Left lung (tissue), 4 donors: ENCODE measurements at regions not wholly inside any gene's neighbourhood (a gene's known extent, or its start where the extent isn't known, plus 50 kb on each side); places are given as distances from the start of the nearest gene placed in this dataset.
"Not testable (repeated sequence)": the region's sequence is repeated elsewhere in the genome, so short reads cannot be mapped to it uniquely, and the experiment has no call there.

Source experiments
- ATAC-seq: fragments of 200-7000 bp; cut with Tn5 transposase; one replicate; pipeline ENCODE4 v1.9.1; 2020; ENCODE audit warnings: moderate library complexity
- DNase-seq, 4 donors: peaks; one replicate each; pipeline ENCODE4 v3.0.0-alpha.2; 2013 to 2020
- H3K27ac ChIP-seq, 2 donors: fragments of 200-600 bp; sonication (generic) in 1 of 2; one replicate each; pipeline versions ENCODE4 v1.5.0 to v1.8.0; 2020 to 2021
- H3K27me3 ChIP-seq, 2 donors: fragments of 200-600 bp; sonication (generic) in 1 of 2; one replicate each; pipeline versions ENCODE4 v1.5.0 to v1.8.0; 2020 to 2021
- H3K36me3 ChIP-seq, 2 donors: fragments of 200-600 bp; sonication (generic) in 1 of 2; one replicate each; pipeline versions ENCODE4 v1.5.0 to v1.8.0; 2020 to 2021
- H3K4me1 ChIP-seq, 2 donors: fragments of 200-600 bp; one replicate each; pipeline ENCODE4 v1.8.0; 2021
- H3K4me3 ChIP-seq, 2 donors: fragments of 200-600 bp; sonication (generic) in 1 of 2; one replicate each; pipeline versions ENCODE4 v1.5.0 to v1.8.0; 2020 to 2021; ENCODE audit warnings: mild to moderate bottlenecking in 1 of 2
- H3K9me3 ChIP-seq, 2 donors: fragments of 200-600 bp; sonication (generic) in 1 of 2; one replicate each; pipeline versions ENCODE4 v1.5.0 to v1.8.0; 2020 to 2021
- intact Hi-C, 2 donors: fragments of 100-400 bp; cut with DNase I; formaldehyde crosslinking; loops; one replicate each; pipeline versions ENCODE4 v1.11.2 to v1.14.2; 2022
- TF ChIP-seq, protein P1 (sequence below), 2 donors: fragments of 200-600 bp; sonication (generic) in 1 of 2; IDR thresholded peaks; one replicate each; pipeline versions ENCODE4 v1.5.0 to v1.8.0; 2021; ENCODE audit warnings: antibody characterized with exemption in 2 of 2
- donor health status: DM: no; HTN: yes; CAD: no.
- donor health status: DM: no; HTN: no; CAD: no.

DNA sequence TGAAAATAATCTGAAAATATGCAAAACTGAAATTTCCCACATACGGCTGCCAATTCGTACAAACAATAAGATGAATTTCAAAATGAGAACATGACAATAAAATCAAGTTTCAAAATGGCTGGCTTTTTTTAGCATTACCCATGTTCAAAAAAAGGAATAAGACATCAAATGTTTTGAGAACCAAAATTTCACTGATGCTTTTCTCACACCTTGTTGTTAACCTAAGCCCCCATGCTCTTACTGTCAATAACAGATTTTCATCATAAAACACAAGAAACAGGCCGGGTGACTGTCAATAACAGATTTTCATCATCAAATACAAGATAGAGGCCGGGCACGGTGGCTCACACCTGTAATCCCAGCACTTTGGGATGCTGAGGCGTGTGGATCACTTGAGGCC, 2149.6 kb upstream of the DEFB115 start:
- H3K4me1 ChIP-seq, H3K27me3 ChIP-seq, H3K36me3 ChIP-seq, intact Hi-C loops, H3K27ac ChIP-seq, DNase-seq, ATAC-seq, H3K4me3 ChIP-seq: not testable (repeated sequence)
- peaks cover 0 to 37% of the 10 kb centered on the region in 2 donors for H3K9me3 ChIP-seq

DNA sequence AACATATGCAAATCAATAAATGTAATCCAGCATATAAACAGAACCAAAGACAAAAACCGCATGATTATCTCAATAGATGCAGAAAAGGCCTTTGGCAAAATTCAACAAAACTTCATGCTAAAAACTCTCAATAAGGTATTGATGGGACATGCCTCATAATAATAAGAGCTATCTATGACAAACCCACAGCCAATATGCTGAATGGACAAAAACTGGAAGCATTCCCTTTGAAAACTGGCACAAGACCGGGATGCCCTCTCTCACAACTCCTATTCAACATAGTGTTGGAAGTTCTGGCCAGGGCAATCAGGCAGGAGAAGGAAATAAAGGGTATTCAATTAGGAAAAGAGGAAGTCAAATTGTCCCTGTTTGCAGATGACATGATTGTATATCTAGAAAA, 2148.1 kb upstream of the DEFB115 start:
- H3K4me3 ChIP-seq, ATAC-seq, H3K27ac ChIP-seq, H3K4me1 ChIP-seq, intact Hi-C loops, DNase-seq, H3K36me3 ChIP-seq, H3K27me3 ChIP-seq: not testable (repeated sequence)
- peaks cover 0 to 43% of the 10 kb centered on the region in 2 donors for H3K9me3 ChIP-seq

DNA sequence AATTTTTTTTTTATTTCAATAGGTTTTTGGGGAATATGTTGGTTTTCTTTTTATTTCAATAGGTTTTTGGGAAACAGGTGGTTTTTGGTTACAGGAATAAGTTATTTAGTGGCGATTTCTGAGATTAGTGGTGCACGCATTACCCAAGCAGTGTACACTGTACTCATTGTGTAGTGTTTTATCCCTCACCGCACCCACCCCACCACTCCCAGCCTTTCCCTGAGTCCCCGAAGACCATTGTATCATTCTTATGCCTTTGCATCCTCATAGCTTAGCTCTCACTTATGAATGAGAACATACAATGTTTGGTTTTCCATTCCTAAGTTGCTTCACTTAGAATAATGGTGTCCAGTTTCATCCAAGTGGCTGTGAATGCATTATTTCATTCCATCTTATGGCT, 2142.4 kb upstream of the DEFB115 start:
- peak in 1 of 4 donors; percentile 59 for DNase-seq
- H3K27me3 ChIP-seq, H3K36me3 ChIP-seq, H3K4me1 ChIP-seq, ATAC-seq, H3K4me3 ChIP-seq, intact Hi-C loops, H3K27ac ChIP-seq: not testable (repeated sequence)
- peaks cover 0 to 47% of the 10 kb centered on the region in 2 donors for H3K9me3 ChIP-seq

DNA sequence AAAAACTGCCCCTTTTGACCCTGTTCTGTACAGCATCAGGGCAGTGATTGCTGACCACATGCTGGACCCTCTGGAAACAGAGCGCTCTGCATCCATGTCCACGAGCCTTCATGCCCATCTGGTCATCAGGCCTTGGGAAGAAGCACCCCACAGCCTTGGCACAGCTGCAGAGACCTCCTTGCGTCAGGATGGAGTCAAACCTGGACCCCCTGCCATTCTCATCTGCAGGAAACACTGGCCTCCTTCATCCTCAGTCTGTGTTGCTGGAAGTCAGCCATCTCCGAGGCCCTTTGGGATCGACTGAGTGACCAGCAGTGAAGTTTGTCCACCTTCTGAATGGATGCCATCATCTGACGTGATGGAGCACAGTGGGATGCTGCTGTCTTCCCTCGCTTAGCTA, 2138.3 kb upstream of the DEFB115 start:
- intact Hi-C loops = no loop called here
- Histone ChIP-seq H3K9me3 (peaks cover 0 to 44% of the 10 kb centered on the region in 2 donors), H3K36me3 (no peaks in the 10 kb centered on the region), H3K27me3 (no peaks in the 10 kb centered on the region), H3K27ac (no peak overlapping the region), H3K4me1 (no peaks in the 10 kb centered on the region), H3K4me3 (no peak overlapping the region)
- ATAC-seq (no peak), DNase-seq (peak in 1 of 4 donors; percentile 55)
- TF ChIP-seq, protein P1, sequence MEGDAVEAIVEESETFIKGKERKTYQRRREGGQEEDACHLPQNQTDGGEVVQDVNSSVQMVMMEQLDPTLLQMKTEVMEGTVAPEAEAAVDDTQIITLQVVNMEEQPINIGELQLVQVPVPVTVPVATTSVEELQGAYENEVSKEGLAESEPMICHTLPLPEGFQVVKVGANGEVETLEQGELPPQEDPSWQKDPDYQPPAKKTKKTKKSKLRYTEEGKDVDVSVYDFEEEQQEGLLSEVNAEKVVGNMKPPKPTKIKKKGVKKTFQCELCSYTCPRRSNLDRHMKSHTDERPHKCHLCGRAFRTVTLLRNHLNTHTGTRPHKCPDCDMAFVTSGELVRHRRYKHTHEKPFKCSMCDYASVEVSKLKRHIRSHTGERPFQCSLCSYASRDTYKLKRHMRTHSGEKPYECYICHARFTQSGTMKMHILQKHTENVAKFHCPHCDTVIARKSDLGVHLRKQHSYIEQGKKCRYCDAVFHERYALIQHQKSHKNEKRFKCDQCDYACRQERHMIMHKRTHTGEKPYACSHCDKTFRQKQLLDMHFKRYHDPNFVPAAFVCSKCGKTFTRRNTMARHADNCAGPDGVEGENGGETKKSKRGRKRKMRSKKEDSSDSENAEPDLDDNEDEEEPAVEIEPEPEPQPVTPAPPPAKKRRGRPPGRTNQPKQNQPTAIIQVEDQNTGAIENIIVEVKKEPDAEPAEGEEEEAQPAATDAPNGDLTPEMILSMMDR (IDR thresholded peaks at IDR 0.05) = no peak

DNA sequence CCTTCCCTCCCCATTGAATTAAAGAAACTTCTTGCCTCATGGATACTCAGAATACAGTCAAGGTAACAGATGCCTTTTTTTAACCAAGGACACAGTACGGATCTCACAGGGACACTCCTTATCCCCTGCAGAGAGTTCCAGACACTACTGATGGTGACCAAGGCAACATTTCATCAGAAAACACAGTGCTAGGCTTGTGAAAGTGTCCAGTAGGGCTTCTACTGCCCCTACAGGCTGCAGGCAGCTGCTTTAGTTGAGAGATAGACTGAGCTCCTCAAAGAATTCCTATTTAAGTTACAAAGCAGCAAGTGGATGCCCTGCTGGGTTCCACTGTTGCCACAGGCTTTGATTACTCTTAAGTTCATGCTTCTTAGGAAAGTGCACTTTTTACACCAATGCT, 2137.8 kb upstream of the DEFB115 start:
- H3K4me1 ChIP-seq, H3K36me3 ChIP-seq, DNase-seq, ATAC-seq, H3K4me3 ChIP-seq, H3K27ac ChIP-seq, intact Hi-C loops, H3K27me3 ChIP-seq: not testable (repeated sequence)
- H3K9me3 ChIP-seq = peaks cover 0 to 41% of the 10 kb centered on the region in 2 donors

DNA sequence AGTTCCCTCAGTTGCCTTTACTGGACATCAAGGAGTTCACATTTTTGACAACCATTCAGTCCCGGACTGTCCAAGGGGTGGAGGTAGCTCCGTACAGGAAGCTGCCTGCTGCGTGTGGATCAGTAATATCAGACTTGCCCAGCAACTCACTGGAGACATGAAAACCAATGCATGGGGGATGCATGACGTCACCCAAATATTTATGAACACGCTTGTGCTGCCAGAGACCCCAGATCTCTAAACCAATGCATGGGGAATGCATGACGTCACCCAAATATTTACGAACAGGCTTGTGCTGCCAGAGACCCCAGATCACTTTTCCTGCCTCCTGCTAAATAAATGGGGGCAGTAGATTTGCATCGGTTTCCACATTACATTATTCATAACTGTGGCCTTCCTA, 2137.4 kb upstream of the DEFB115 start:
- peaks cover 0 to 41% of the 10 kb centered on the region in 2 donors for H3K9me3 ChIP-seq
- H3K27me3 ChIP-seq, intact Hi-C loops, H3K4me3 ChIP-seq, H3K27ac ChIP-seq, H3K36me3 ChIP-seq, H3K4me1 ChIP-seq, ATAC-seq, DNase-seq: not testable (repeated sequence)

DNA sequence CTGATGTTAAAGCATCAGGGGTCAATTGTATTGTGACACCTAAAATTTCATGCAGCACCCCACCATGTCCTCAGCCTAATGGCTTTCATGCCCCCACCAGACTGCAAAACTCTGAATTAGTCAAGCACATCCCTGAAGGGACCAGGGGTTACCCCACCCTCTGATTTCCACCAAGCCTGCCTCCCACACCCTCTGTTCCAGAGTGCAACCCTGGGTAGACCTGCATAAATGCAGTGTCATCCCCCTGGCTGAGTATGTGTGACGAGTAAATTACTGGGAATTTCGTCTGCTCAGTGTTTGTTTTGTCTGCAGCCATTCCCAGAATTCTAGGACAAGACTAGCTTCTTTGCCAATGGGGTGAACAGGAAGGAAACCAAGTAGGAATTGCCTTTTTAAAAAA, 2136.9 kb upstream of the DEFB115 start:
- DNase-seq, H3K4me3 ChIP-seq, intact Hi-C loops, H3K27me3 ChIP-seq, H3K27ac ChIP-seq, H3K4me1 ChIP-seq, H3K36me3 ChIP-seq: not testable (repeated sequence)
- peak; percentile 23 for ATAC-seq
- peaks cover 0 to 41% of the 10 kb centered on the region in 2 donors for H3K9me3 ChIP-seq

DNA sequence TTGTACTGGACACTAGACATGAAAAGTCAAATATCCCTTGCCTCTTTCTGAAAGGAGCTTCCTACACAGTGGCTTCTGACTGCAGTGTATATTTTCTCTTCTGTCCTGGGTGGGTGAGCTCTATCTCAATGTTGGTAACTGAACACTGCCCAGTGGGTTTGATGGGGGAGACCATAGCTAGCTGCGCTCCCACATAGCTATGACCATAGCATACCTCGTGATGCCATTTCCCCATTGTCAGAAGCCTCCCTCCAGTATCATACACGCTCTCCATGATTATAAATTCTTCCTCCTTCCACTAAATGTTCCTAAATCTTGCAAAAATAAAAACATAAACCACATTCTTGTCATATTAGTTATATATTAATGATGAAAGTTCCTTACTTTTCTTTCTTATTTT, 2134.7 kb upstream of the DEFB115 start:
- peaks cover 0 to 38% of the 10 kb centered on the region in 2 donors for H3K9me3 ChIP-seq
- ATAC-seq, H3K27ac ChIP-seq, H3K36me3 ChIP-seq, H3K4me1 ChIP-seq, H3K27me3 ChIP-seq, DNase-seq, intact Hi-C loops, H3K4me3 ChIP-seq: not testable (repeated sequence)

DNA sequence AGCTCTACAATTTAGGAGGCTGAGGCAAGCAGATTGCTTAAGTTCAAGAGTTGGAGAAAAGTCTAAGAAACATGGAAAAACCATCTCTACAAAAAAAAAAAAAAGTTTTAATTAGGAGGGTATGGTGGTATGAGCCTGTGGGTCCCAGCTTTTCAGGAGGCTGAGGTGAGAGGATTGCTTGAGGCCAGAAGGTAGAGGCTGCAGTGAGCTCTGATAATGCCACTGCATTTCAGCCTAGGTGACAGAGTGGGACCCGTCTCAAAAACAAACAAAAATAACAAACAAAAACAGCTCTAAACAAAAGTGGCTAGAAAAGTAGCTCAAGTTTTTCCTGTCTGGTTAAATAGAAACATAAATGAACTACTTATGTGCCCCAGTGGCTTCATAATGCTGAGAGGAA, 2133.6 kb upstream of the DEFB115 start:
- intact Hi-C loops = no loop called here
- no peak for DNase-seq
- H3K27ac ChIP-seq = no peak overlapping the region
- no peak for ATAC-seq
- TF ChIP-seq, protein P1 (IDR thresholded peaks at IDR 0.05) = no peak
- H3K4me3 ChIP-seq = no peak overlapping the region
- no peaks in the 10 kb centered on the region for H3K4me1 ChIP-seq
- peaks cover 0 to 33% of the 10 kb centered on the region in 2 donors for H3K9me3 ChIP-seq
- H3K36me3 ChIP-seq = no peaks in the 10 kb centered on the region
- no peaks in the 10 kb centered on the region for H3K27me3 ChIP-seq
